HCT116 (cell line): ENCODE measurements at regions not wholly inside any gene's neighbourhood (a gene's known extent, or its start where the extent isn't known, plus 50 kb on each side); places are given as distances from the start of the nearest gene placed in this dataset.

Experiments used
- ATAC-seq: fragments of 200-7000 bp; cut with Tn5 transposase; 2 replicates; pipeline ENCODE4 v1.9.1; 2020; ENCODE audit warnings: mild to moderate bottlenecking, moderate library complexity
- BruUV-seq: library from RNA; stranded (reverse); fragments of 400-500 nt; replicated peaks from 2 replicates; lab custom pipeline; 2021; lab: Mats Ljungman, UMichigan
- CTCF ChIA-PET: fragments of 300-600 bp; sonication (Branson Sonifier 250); formaldehyde crosslinking; loops from one replicate; lab custom pipeline; 2021; ENCODE audit warnings: antibody characterized with exemption; lab: Charles Lee
- POLR2A ChIA-PET: fragments of 300-600, 350-600 bp; sonication (Branson Sonifier 250); formaldehyde crosslinking; loops from one replicate; lab custom pipeline; 2021; ENCODE audit warnings: antibody characterized with exemption; lab: Charles Lee
- RAD21 ChIA-PET, 2 experiments: fragments of 300-600 bp; sonication (Branson Sonifier 250); formaldehyde crosslinking; loops; one replicate each; lab custom pipeline; 2023; ENCODE audit warnings: low total read pairs in 2 of 2; ENCODE audit not compliant: uncharacterized antibody in 2 of 2, unreplicated experiment in 2 of 2, low non-redundant PET in 1 of 2; lab: Charles Lee
- DNase-seq: peaks from one replicate; pipeline ENCODE4 v3.0.0-alpha.2; 2010; ENCODE audit warnings: low read depth, low spot score
- H2AFZ ChIP-seq: fragments of 200-600 bp; shearing (Covaris generic), sonication (generic); 2 replicates; pipeline ENCODE4 v1.6.1; 2017; ENCODE audit warnings: low read depth, mixed run types, mixed read lengths, antibody characterized with exemption, low read length; ENCODE audit not compliant: poor library complexity, severe bottlenecking
- H3K27ac ChIP-seq: 2 replicates; pipeline ENCODE4 v1.5.1; 2012; ENCODE audit warnings: low read depth, low read length
- H3K27me3 ChIP-seq: fragments of 200-600 bp; sonication (generic); 2 replicates; pipeline ENCODE4 v1.6.1; 2016; ENCODE audit warnings: mixed run types, low read length, mixed read lengths; ENCODE audit not compliant: insufficient read depth
- H3K36me3 ChIP-seq, 2 experiments: fragments of 200-500 bp in 1 of 2; fragments of 200-600 bp in 1 of 2; sonication (Bioruptor generic) in 1 of 2; sonication (generic) in 1 of 2; 2 replicates each; pipeline versions ENCODE4 v1.5.1 to v1.6.1; 2014 to 2016; ENCODE audit warnings: low read length in 2 of 2, inconsistent platforms in 1 of 2, mixed read lengths in 1 of 2, mixed run types in 1 of 2; ENCODE audit not compliant: insufficient read depth in 2 of 2, control insufficient read depth in 1 of 2
- H3K4me1 ChIP-seq, 2 experiments: fragments of 200-600 bp in 1 of 2; sonication (generic) in 1 of 2; 2 replicates each; pipeline versions ENCODE4 v1.5.1 to v1.6.1; 2012 to 2017; ENCODE audit warnings: low read length in 2 of 2, inconsistent platforms in 1 of 2, mild to moderate bottlenecking in 1 of 2, mixed read lengths in 1 of 2, mixed run types in 1 of 2, moderate library complexity in 1 of 2; ENCODE audit not compliant: insufficient read depth in 2 of 2, control insufficient read depth in 1 of 2
- H3K4me2 ChIP-seq: fragments of 200-600 bp; sonication (generic); 2 replicates; pipeline ENCODE4 v1.6.1; 2017; ENCODE audit warnings: mixed run types, low read length, mixed read lengths
- H3K4me3 ChIP-seq, 2 experiments: fragments of 200-600 bp in 1 of 2; sonication (generic) in 1 of 2; replicated peaks in 1 of 2; 2 replicates each; pipeline ENCODE4 v1.5.1; 2011 to 2016; ENCODE audit warnings: low read length in 2 of 2, control low read depth in 1 of 2, low read depth in 1 of 2, mild to moderate bottlenecking in 1 of 2, mixed read lengths in 1 of 2, mixed run types in 1 of 2
- H3K79me2 ChIP-seq: fragments of 200-600 bp; sonication (generic); 2 replicates; pipeline ENCODE4 v1.6.1; 2017; ENCODE audit warnings: mild to moderate bottlenecking, mixed run types, low read length, moderate library complexity, mixed read lengths; ENCODE audit not compliant: insufficient read depth
- H3K9ac ChIP-seq: fragments of 200-600 bp; sonication (generic); 2 replicates; pipeline ENCODE4 v1.6.1; 2016; ENCODE audit warnings: low read length, mixed read lengths
- H3K9me2 ChIP-seq: fragments of 200-600 bp; sonication (generic), shearing (Covaris generic); 2 replicates; pipeline ENCODE4 v1.6.1; 2017; ENCODE audit warnings: mixed run types, mild to moderate bottlenecking, moderate library complexity; ENCODE audit not compliant: insufficient read depth
- H3K9me3 ChIP-seq, 2 experiments: fragments of 200-500 bp in 1 of 2; fragments of 200-600 bp in 1 of 2; sonication (Bioruptor generic) in 1 of 2; sonication (generic) in 1 of 2; 2 replicates each; pipeline ENCODE4 v1.6.1; 2014 to 2017; ENCODE audit warnings: low read length in 2 of 2, mixed read lengths in 2 of 2, inconsistent platforms in 1 of 2, low read depth in 1 of 2, mild to moderate bottlenecking in 1 of 2, mixed run types in 1 of 2, moderate library complexity in 1 of 2; ENCODE audit not compliant: control insufficient read depth in 1 of 2, insufficient read depth in 1 of 2
- H4K20me1 ChIP-seq: fragments of 200-600 bp; sonication (generic), shearing (Covaris generic); 2 replicates; pipeline ENCODE4 v1.6.1; 2017; ENCODE audit warnings: mixed run types, mild to moderate bottlenecking, moderate library complexity; ENCODE audit not compliant: insufficient read depth
- CBX3 ChIP-seq: IDR thresholded peaks from 2 replicates; pipeline ENCODE4 v1.6.1; 2012; ENCODE audit warnings: low read depth
- CTCF ChIP-seq, 3 experiments: fragments of 200-600 bp in 1 of 3; sonication (generic) in 1 of 3; IDR thresholded peaks in 2 of 3; conservative IDR thresholded peaks in 1 of 3; 2 replicates each; pipeline ENCODE4 v1.5.1; 2012 to 2017; ENCODE audit warnings: low read depth in 2 of 3, low read length in 2 of 3, antibody characterized with exemption in 1 of 3, borderline replicate concordance in 1 of 3, control low read depth in 1 of 3, mild to moderate bottlenecking in 1 of 3, mixed read lengths in 1 of 3, mixed run types in 1 of 3, moderate library complexity in 1 of 3; ENCODE audit not compliant: insufficient read depth in 1 of 3
- EGR1 ChIP-seq: IDR thresholded peaks from 2 replicates; pipeline ENCODE4 v1.6.1; 2012; ENCODE audit warnings: low read depth
- ELF1 ChIP-seq: IDR thresholded peaks from 2 replicates; pipeline ENCODE4 v1.6.1; 2012; ENCODE audit warnings: low read depth, borderline replicate concordance
- EZH2 ChIP-seq: fragments of 200-600 bp; sonication (generic); IDR thresholded peaks from 2 replicates; pipeline ENCODE4 v1.6.1; 2017; ENCODE audit warnings: antibody characterized with exemption, mixed run types
- EZH2phosphoT487 ChIP-seq: fragments of 200-600 bp; IDR thresholded peaks from 2 replicates; pipeline ENCODE4 v1.6.1; 2018; ENCODE audit warnings: antibody characterized with exemption, borderline replicate concordance
- FOSL1 ChIP-seq: IDR thresholded peaks from 2 replicates; pipeline ENCODE4 v1.6.1; 2012; ENCODE audit warnings: low read depth
- JUND ChIP-seq: IDR thresholded peaks from 2 replicates; pipeline ENCODE4 v1.6.1; 2012
- MAX ChIP-seq: IDR thresholded peaks from 2 replicates; pipeline ENCODE4 v1.6.1; 2012
- POLR2A ChIP-seq: IDR thresholded peaks from 2 replicates; pipeline ENCODE4 v1.7.0; 2011; ENCODE audit warnings: borderline replicate concordance; ENCODE audit not compliant: insufficient read depth, insufficient read length; ENCODE audit errors: extremely low read depth
- POLR2AphosphoS5 ChIP-seq: IDR thresholded peaks from 2 replicates; pipeline ENCODE4 v1.6.1; 2011; ENCODE audit warnings: mild to moderate bottlenecking, low read depth, low read length, moderate library complexity
- RAD21 ChIP-seq: IDR thresholded peaks from 2 replicates; pipeline ENCODE4 v1.6.1; 2012; ENCODE audit warnings: low read depth, mild to moderate bottlenecking
- SP1 ChIP-seq: IDR thresholded peaks from 2 replicates; pipeline ENCODE4 v1.6.1; 2012; ENCODE audit warnings: low read depth
- TCF7L2 ChIP-seq: IDR thresholded peaks from 2 replicates; pipeline ENCODE4 v1.7.0; 2011; ENCODE audit warnings: borderline replicate concordance, inconsistent platforms; ENCODE audit not compliant: insufficient read depth, insufficient read length; ENCODE audit errors: extremely low read depth
- YY1 ChIP-seq: IDR thresholded peaks from 2 replicates; pipeline ENCODE4 v1.6.1; 2011; ENCODE audit warnings: low read length, low read depth, moderate library complexity, mild to moderate bottlenecking; ENCODE audit not compliant: insufficient replicate concordance; ENCODE audit errors: extremely low read depth
- ZNF274 ChIP-seq: fragments of 200-500 bp; sonication (Bioruptor generic); IDR thresholded peaks from 2 replicates; pipeline ENCODE4 v1.6.1; 2014; ENCODE audit warnings: mild to moderate bottlenecking, low read depth, low read length, inconsistent platforms
- intact Hi-C: fragments of 100-400 bp; cut with micrococcal nuclease; formaldehyde crosslinking; loops from 2 replicates; pipeline ENCODE4 v1.10.0; 2022
- TF ChIP-seq, protein P1 (sequence below): IDR thresholded peaks from 2 replicates; pipeline ENCODE4 v1.6.1; 2012; ENCODE audit warnings: low read depth
- TF ChIP-seq, protein P2 (sequence below): IDR thresholded peaks from 2 replicates; pipeline ENCODE4 v1.6.1; 2012

- no peaks in the 10 kb centered on the region; a peak in 1 of 4 replicates for H3K4me1 ChIP-seq
- H3K9ac ChIP-seq = no peak overlapping the region
- H3K79me2 ChIP-seq = no peaks in the 10 kb centered on the region
- ChIA-PET RAD21 (no interaction called here), POLR2A (no interaction called here), CTCF (interaction anchor here (1.1 kb wide), 1 partner anchor 10 kb away, joined by 4 read pairs; no protein-coding TSS in a partner anchor)
- intact Hi-C loops = loop anchor here (5.0 kb wide), 1 partner anchor 502 kb away; no protein-coding TSS in a partner anchor
- H3K4me2 ChIP-seq = no peak overlapping the region
- no TSS peak for BruUV-seq
- H3K27ac ChIP-seq = no peak overlapping the region
- no peak for DNase-seq
- no peaks in the 10 kb centered on the region for H3K27me3 ChIP-seq
- no peaks in the 10 kb centered on the region for H4K20me1 ChIP-seq
- no peak overlapping the region for H2AFZ ChIP-seq
- no peaks in the 10 kb centered on the region for H3K9me2 ChIP-seq
- ATAC-seq = no peak
- no peak for TF ChIP-seq ELF1
- TF ChIP-seq FOSL1 = no peak
- TF ChIP-seq MAX = no peak
- TF ChIP-seq EZH2 = no peak
- no peak for TF ChIP-seq RAD21
- no peak for TF ChIP-seq CBX3
- TF ChIP-seq, protein P1, sequence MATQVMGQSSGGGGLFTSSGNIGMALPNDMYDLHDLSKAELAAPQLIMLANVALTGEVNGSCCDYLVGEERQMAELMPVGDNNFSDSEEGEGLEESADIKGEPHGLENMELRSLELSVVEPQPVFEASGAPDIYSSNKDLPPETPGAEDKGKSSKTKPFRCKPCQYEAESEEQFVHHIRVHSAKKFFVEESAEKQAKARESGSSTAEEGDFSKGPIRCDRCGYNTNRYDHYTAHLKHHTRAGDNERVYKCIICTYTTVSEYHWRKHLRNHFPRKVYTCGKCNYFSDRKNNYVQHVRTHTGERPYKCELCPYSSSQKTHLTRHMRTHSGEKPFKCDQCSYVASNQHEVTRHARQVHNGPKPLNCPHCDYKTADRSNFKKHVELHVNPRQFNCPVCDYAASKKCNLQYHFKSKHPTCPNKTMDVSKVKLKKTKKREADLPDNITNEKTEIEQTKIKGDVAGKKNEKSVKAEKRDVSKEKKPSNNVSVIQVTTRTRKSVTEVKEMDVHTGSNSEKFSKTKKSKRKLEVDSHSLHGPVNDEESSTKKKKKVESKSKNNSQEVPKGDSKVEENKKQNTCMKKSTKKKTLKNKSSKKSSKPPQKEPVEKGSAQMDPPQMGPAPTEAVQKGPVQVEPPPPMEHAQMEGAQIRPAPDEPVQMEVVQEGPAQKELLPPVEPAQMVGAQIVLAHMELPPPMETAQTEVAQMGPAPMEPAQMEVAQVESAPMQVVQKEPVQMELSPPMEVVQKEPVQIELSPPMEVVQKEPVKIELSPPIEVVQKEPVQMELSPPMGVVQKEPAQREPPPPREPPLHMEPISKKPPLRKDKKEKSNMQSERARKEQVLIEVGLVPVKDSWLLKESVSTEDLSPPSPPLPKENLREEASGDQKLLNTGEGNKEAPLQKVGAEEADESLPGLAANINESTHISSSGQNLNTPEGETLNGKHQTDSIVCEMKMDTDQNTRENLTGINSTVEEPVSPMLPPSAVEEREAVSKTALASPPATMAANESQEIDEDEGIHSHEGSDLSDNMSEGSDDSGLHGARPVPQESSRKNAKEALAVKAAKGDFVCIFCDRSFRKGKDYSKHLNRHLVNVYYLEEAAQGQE = no peak
- no peak for TF ChIP-seq POLR2AphosphoS5
- TF ChIP-seq TCF7L2 = no peak
- TF ChIP-seq, protein P2, sequence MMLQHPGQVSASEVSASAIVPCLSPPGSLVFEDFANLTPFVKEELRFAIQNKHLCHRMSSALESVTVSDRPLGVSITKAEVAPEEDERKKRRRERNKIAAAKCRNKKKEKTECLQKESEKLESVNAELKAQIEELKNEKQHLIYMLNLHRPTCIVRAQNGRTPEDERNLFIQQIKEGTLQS = no peak
- no peak for TF ChIP-seq POLR2A
- TF ChIP-seq YY1 = no peak
- TF ChIP-seq CTCF (IDR thresholded peaks at IDR 0.05 in 2 of 3, conservative IDR thresholded peaks at IDR 0.05 in 1 of 3; ENCODE audit: borderline replicate concordance in 1 of 3, insufficient read depth in 1 of 3, low read depth in 2 of 3, low read length in 2 of 3) = no peak
- no peak for TF ChIP-seq ZNF274
- no peak for TF ChIP-seq JUND
- no peak for TF ChIP-seq SP1
- TF ChIP-seq EZH2phosphoT487 = no peak
- TF ChIP-seq EGR1 = no peak
- H3K4me3 ChIP-seq = no peak overlapping the region
- no peaks in the 10 kb centered on the region for H3K9me3 ChIP-seq
- H3K36me3 ChIP-seq = no peaks in the 10 kb centered on the region
These were observed 99.6 kb upstream of the MAP2 start for GRCh38 chr2:209324281-209324680.
